Caki2 (cell line): ENCODE measurements at regions not wholly inside any gene's neighbourhood (a gene's known extent, or its start where the extent isn't known, plus 50 kb on each side); places are given as distances from the start of the nearest gene placed in this dataset.
A peak's percentile ranks its signal among the peaks of the same experiment; 100 is the strongest.

Experiments used
- DNase-seq: peaks from one replicate; pipeline ENCODE4 v3.0.0-alpha.2; 2015; ENCODE audit warnings: low read depth
- in situ Hi-C: cut with HindIII; loops from 2 replicates; pipeline ENCODE4 v1.10.0; 2016; ENCODE audit warnings: low sequenced_read_pairs, low pct_unique_long_range_greater_than_20kb, mixed read lengths

DNA sequence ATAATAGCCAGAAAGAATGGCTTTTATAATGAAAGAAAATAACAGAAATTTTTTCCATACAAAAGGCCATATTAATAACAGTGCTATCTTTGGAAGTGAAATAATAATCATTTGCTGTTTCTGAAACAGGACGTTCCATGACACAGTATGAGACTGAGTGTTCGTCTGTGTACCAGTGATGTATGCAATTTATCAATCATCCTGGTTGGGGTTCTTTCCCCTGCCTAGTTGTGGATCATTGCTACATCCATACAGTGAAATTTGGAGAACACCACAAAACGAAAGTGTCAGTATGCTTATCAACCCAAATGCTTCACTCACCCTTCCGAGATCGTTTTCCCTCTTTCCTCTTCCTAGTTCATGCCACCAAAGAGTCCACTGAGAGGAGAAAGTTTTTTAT, 151.4 kb upstream of the PRDM1 start:
- in situ Hi-C loops = no loop called here
- DNase-seq = no peak

DNA sequence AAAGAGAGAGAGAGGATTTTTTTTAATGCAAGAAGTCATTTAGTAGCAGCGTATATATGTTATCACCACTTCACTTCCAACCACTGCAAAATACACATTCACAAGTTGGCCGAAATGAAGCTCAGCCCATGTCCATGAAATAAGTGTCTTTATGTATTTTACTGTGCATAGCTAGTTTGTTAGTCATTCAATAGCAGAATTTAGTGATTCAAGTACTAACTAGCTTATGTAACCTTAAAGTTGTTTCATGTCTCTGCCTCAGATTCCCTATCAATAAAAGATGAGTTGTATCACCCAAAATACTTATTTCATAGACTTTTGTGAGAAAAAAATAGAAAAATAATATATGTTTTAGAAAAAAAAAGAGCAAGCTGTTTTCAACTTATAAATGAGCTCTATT, 153.7 kb upstream of the PRDM1 start:
- DNase-seq = no peak
- in situ Hi-C loops = no loop called here

DNA sequence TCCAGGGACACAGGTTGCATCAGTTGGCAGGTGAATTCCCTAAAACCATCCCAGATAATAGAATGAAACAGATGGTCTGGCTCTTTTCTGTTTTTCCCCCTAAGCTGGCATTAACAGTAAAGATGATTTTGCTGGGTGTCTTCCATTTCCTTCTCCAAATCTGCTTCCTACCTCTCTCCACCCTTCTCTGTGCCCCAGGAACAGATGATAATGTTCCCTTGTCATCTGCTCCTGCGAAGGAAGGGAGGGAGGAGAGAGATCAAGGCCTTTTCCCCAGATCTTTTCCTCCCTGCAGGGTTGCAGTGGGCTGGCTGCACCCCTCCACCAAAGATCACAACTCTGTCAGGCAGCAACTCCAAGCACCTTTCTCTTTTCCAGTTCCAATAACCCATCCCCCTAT, 156.5 kb upstream of the PRDM1 start:
- in situ Hi-C loops = no loop called here
- no peak for DNase-seq

DNA sequence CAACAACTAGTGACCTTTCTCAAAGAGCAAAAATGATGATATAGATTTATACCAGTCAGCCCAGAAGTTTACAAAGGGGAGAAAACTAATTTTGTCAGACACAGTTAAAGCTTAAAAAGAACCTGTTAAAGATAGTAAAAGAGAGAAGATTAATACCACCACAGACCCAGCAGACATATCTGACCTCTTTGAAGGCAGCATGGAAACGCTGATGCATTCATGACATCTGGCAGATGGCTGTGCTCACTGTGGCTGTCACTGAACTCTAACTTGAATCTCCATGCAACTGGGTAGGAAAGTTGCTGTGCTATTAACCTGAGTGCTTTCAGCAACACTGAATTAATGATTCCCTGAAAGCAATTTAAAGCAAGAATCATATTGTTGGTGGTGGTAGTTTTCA, 159.8 kb upstream of the PRDM1 start:
- in situ Hi-C loops = no loop called here

DNA sequence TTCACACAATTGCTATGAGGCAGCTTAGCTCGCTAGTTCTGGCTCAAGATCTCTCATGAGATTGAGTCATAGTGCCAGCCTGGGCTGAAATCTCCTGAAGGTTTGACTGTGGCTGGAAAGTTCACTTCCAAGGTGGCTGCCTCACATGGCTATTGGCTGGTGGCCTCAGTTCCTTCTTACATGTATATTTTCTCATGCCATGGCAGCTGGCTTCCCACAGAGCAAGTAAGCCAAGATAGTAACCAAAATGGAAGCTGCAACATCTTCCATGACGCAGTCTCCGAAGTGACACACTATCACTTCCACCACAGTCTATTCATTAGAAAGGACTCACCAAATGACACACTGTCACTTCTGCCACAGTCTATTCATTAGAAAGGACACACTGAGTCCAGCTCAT, 160.4 kb upstream of the PRDM1 start:
- in situ Hi-C loops = no loop called here
- DNase-seq = no peak

More for the DNA sequence above, 159.8 kb upstream of the PRDM1 start:
- DNase-seq = no peak

DNA sequence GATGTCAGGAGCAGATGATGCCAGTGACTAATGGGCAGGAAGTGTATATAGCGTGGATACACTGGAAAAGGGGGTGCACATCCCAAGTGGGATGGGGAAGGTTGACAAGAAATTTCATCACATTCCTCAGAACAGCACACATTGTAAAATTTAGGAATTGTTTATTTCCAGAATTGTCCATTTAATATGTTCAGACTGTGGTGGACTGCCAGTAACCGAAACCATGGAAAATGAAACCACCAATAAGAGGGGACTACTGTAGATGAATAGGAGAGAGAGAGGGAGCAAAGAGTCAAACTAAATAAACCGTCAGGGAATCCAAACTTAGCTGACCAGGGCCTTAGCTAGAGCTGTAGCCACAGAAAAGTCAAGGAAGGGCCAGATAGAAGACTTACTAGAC, 164.4 kb upstream of the PRDM1 start:
- DNase-seq = no peak
- in situ Hi-C loops = no loop called here

DNA sequence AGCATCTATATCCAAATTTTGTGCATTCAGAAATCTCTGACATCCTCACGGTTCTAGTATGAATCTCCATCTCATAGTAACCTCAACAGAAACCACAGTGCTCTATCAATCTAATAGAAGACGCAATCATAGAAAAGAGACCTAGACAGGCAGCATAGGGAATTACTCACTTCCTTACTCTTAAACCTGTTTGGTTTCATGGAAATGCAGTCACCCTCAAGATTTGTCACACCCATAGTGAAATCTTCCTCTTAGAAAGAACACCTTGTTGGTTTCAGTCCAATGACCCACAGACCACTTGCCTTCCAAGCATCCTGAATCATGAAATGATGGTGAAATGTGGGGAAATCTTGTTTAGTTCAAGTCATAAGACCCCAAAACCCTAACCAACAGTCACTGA, 166.1 kb upstream of the PRDM1 start:
- in situ Hi-C loops = no loop called here
- no peak for DNase-seq

DNA sequence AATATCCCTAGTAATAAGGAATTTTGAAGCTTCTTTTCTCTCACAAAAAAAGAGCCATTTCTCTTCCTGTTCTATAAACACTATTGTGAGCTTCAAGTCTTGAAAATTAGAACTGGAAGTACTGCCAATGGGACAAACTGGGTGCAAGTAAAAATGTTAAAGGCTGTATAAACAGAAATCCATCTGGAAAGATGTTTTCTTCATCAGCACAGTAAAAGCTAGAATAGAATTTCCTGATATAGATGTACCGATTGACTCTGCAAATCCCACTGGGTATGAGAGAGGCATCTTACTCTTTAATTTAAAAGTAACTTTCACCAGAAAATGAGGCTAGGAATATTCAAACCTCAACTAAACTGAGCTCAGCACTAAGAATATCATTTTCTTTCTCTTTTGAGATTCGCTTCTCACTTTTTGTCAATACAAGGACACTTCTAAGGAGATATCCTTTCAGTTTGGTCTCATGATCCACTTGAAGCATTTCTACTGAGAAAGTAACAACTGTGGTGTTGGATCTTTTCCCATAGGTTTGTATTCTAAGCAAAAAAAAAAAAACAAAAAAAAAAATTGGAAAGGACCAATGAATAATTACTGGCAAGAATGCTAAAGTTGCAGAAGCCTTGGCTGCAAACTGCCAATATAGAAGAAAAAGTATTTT, 169.0 kb upstream of the PRDM1 start:
- no peak for DNase-seq
- in situ Hi-C loops = no loop called here

DNA sequence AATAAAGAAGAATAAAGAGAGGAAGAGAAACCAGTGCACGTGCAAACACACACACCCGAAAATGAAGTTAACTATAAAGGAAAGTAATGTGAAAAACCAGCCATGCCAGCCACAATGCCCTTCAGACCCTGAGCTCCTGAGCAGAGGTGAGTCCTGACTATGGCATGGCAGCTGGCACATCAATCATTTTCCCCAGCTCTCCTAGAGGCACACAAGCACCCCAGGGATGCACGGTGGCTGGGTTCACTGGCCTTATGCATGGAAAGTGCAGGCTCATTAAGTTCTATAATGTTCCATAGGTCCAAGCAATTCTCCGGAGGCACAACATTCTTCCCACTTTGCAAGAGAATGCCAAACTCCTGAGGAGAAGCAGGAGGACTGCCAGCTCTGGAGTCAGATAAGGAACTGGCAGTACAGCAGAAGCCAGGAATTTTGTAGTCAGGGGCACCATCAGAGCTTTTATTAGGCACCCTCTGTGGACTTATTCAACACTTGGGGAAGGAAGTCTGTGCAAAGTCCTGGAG, 175.0 kb upstream of the PRDM1 start:
- in situ Hi-C loops = no loop called here

DNA sequence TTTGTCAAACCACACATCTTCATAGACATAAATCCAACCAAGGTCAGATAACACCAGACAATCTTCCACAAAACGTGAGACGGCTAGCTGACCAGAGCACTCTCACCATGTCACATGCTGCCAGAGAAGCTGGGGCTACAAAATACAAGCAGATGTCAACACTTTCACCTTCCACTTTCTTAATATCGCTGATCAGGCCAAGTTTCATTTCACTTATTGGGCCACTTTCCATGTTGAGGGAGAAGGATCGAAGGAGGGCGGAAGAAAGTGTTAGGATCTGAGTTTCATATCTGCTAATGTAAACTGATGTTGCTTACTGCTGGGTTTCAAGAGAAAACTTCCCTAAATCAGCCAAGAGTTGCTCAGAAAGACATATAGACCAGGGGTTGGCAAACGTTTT, 177.0 kb upstream of the PRDM1 start:
- DNase-seq = no peak
- in situ Hi-C loops = no loop called here

More for the DNA sequence above, 175.0 kb upstream of the PRDM1 start:
- DNase-seq = no peak

DNA sequence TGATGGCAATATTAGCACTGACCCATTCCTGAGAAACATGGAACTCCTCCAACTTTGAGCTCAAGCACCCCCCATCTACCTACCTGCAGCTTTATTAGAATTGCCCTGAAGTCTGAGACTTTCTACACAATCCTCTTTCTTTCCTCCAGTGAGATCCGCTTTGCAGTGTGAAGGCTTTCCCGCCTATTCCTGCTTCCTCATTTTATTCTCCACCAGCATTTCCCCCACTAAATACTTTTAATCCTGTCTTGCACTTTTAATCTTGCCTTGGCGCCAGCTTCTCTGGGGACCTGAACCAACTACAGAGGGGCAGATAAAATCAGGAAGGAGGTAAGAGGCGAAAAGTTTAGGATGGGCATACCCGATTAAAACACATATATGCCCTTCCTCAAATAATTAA, 178.1 kb upstream of the PRDM1 start:
- in situ Hi-C loops = no loop called here
- no peak for DNase-seq

DNA sequence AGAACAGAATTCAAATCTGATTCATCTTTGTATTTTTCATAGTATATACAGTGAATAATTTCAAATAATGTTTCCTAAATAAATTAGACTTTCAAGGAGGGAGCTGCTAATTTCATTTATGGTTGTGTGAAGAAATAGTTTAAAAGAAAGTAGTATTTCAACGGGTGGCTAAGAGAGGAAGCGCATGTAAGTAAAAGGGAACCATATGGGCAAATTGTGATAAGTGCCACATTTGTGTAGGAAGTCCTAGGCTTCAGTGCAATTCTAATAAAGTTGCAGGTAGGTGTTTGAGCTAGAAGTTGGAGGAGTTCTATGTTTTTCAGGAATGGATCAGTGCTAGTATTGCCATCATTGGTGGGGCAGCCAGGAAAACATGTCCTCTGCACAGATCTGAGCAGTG, 178.8 kb upstream of the PRDM1 start:
- in situ Hi-C loops = no loop called here
- no peak for DNase-seq

DNA sequence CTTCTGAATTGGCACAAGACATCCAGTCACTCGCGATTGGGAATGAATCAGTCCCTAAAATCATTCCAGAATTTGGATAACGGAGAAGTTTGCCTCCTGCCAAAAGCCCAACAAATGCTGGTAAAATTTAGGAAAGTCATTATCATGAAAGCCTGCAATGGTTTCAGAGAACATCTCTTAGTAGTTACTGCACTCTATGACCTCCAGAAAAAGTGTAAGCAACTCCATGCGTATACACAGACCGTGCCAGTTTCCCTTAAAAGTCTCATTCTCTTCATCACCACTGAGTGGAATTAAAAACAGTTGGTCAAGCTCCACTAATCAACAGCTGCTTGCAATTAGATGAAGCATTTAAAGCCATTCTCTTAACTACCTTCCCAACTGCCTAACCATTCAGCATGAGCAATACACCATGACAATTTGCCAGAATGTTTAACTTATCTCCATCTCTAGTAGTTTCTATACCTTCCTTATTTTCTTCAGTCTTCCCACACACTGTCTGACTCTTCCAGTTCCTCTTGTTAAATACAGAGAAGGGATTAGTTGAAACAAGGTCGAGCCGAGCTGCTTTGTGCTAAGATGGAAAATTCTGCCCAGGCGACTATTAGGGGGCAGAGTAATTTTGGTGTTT, 183.6 kb upstream of the PRDM1 start:
- no peak for DNase-seq
- in situ Hi-C loops = no loop called here

DNA sequence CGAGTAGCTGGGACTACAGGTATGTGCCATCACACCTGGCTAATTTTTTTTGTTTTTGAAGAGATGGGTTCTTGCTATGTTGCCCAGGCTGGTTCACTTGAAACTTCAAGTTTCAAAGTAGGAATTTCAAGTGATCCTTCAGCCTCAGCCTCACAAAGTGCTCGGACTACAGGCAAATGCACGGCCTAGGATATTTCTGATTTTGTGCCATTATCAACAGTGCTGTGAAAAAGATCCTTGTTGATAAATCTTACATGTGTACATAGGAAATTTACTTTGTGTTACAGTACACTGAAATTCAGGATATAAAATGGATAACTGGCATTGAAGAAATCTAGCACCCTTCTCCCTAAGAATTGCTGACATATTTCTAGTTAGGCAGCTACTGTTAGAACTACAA, 184.6 kb upstream of the PRDM1 start:
- in situ Hi-C loops = no loop called here
- DNase-seq = no peak

DNA sequence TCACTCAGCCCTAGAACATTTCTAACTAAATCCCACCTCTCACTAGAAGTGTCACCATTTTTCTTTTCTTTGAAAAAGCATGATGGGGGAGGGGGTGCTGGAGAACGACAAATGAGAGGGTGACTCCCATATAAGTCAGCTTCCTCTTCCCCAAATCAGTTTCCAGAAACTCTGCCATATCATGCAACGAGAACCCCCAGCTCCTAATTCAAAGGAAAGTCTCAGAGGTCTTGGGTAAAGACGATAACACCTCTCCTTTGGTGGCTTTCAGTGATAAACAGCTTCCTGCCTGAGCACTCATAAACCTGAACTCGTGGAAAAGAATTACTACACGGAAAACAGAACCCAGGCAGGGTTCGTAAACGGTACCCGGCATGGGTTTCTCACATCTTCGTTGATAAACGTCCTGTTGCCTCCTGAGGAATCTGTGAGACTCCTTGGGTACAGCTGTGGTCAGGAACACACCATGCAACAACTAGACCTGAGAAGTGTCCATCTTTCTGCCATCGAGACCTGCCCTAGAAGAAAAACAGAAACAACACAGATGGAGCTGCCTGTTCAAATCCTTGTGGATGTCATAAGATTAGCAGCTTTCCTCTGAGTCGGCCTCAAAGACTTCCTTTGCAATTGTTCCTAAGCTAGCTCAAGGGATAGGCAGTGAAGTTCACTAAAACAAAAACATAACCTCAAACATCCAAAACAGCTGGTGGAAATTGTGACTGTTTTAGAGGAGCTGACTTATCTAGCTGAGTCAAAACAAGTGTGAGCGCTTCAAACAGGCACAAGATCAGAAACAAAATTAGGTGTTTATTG, 185.8 kb upstream of the PRDM1 start:
- DNase-seq = no peak
- in situ Hi-C loops = no loop called here

DNA sequence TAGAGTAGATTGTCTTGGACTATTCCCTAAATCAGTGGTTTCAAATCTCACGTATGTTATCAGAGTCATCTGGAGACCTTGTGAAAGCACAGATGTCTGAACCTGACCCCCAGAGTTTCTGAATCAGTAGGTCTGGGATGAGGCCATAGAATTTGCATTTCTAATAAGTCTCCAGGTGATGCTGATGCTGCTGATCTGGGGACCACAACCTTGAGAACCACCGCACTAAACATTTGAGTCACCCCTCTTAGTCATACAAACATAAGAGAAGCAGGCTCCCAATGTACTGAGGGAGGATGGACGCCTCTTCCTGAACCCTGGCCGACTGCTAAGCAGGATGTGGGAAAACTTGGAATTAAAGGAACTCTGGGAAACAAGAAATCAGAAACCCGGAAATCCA, 187.8 kb upstream of the PRDM1 start:
- DNase-seq = no peak
- in situ Hi-C loops = no loop called here

DNA sequence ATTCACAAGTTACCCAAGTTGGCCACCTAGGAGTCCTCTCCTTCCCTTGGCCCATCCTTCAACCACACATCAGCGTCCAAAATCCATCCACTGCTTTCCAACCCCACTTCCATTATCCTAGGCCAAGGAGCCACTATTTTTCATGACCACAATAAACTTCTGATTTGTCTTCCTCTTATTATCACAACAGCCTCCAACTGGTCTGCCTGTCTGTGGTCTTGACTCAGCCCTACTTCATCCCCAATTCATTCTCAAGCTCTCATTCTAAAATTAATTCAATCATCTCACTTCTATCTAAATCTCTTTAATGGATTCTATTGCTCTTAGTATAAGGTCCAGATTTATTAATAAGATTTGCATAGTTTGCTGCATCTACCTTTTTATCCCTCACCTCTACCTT, 189.0 kb upstream of the PRDM1 start:
- in situ Hi-C loops = no loop called here

DNA sequence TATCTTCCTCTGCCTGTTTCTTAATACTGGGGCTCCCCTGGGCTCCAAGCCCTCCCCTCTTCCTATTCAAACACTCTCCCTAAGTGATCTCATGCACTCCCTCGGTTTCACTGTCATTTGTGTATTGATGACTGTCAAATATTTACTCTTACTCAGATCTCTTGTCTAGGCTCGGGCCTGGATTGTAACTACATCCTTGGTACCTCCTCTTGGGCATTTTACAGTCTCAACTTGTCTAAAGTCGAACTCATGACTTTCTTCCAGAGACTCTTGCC, 189.4 kb upstream of the PRDM1 start:
- DNase-seq = no peak
- in situ Hi-C loops = no loop called here

More for the DNA sequence above, 189.0 kb upstream of the PRDM1 start:
- DNase-seq = no peak

DNA sequence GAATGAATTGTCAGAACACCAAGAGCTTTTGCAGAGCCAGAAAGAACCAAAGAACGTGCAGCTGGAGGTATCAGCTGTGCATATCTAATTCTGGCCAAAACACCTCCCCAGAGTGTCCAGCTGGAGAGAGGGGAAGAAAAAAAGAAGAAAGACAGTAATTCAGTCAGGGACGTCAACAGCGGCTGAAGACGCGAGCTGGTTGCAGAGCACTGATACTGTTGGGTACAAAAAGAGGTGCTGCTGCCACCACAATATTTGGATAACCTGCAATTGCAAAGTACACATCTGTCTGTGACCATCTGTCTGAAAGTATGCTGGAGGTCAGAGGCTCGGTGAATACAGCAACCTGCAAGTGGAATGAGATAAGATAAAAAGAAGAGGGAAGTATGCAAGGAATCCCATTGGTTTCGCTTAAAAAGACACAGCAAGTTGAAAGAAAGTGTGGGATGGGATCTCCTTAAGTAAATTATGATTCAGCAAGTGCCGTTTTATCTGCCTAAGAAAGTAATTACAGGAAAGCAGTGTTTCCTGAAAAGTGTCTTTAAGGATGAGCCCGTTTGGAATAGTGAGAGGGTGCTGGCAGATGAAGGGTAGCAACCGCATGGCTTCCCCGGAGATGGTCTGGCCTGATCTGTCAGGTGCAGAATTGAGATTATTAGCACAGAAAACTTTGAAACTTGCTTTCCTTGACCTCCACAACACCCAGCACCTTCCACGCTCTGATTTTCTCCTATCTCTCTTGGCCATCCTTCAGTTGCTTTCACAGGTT, 189.9 kb upstream of the PRDM1 start:
- peak; percentile 11 for DNase-seq

More for the DNA sequence above, 189.9 kb upstream of the PRDM1 start:
- in situ Hi-C loops = no loop called here
